K562 (cell line): ENCODE measurements at regions not wholly inside any gene's neighbourhood (a gene's known extent, or its start where the extent isn't known, plus 50 kb on each side); places are given as distances from the start of the nearest gene placed in this dataset.
"Not testable (repeated sequence)": the region's sequence is repeated elsewhere in the genome, so short reads cannot be mapped to it uniquely, and the experiment has no call there.

Source experiments
- ATAC-seq: fragments of 200-7000 bp; cut with Tn5 transposase; 3 replicates; pipeline ENCODE4 v1.9.1; 2020; ENCODE audit warnings: moderate library complexity
- BruUV-seq: library from RNA; stranded (reverse); fragments of 400-500 nt; replicated peaks from 2 replicates; lab custom pipeline; 2021; lab: Mats Ljungman, UMichigan
- CTCF ChIA-PET: fragments of 300-600 bp; formaldehyde crosslinking; extraction: SDS; loops from one replicate; lab custom pipeline; 2021; ENCODE audit warnings: low intra/inter-chr PET ratio; lab: Yijun Ruan, JAX
- POLR2A ChIA-PET: fragments of 300-600, 350-650 bp; sonication (Branson Sonifier 250); formaldehyde crosslinking; extraction: SDS; loops from one replicate; lab custom pipeline; 2021; ENCODE audit warnings: antibody characterized with exemption, inconsistent platforms; lab: Yijun Ruan, JAX
- DNase-seq, 4 experiments: peaks; one replicate each; pipeline versions ENCODE4 v3.0.0 to v3.0.0-alpha.2; 2011 to 2018; ENCODE audit warnings: low spot score in 3 of 4, mixed read lengths in 3 of 4; ENCODE audit errors: extremely low read depth in 1 of 4
- FAIRE-seq: peaks from 2 replicates; lab custom pipeline; 2011; peaks lifted over from hg19 to GRCh38; lab: Jason Lieb, UNC
- H2AFZ ChIP-seq: 2 replicates; pipeline ENCODE4 v1.6.0; 2011; ENCODE audit warnings: low read depth, low read length, control low read depth, inconsistent platforms
- H3K27ac ChIP-seq: fragments of 200-600 bp; 3 replicates; pipeline ENCODE4 v1.8.0; 2011; ENCODE audit warnings: low read depth, mild to moderate bottlenecking, control low read depth, inconsistent platforms, low read length, moderate library complexity, mixed read lengths; ENCODE audit errors: extremely low read depth
- H3K27me3 ChIP-seq, 2 experiments: fragments of 300-600 bp in 1 of 2; 2 replicates in 1 of 2; 3 replicates in 1 of 2; pipeline versions ENCODE4 v1.6.0 to v1.8.0; 2011; ENCODE audit warnings: inconsistent platforms in 2 of 2, low read length in 2 of 2, mild to moderate bottlenecking in 1 of 2, mixed read lengths in 1 of 2, moderate library complexity in 1 of 2; ENCODE audit not compliant: control insufficient read depth in 2 of 2, insufficient read depth in 2 of 2
- H3K36me3 ChIP-seq: fragments of 300-600 bp; 3 replicates; pipeline ENCODE4 v1.8.0; 2011; ENCODE audit warnings: mild to moderate bottlenecking, low read length, inconsistent platforms; ENCODE audit not compliant: control insufficient read depth, insufficient read depth
- H3K4me1 ChIP-seq, 2 experiments: fragments of 200-600 bp in 1 of 2; replicated peaks in 1 of 2; 2 replicates in 1 of 2; 3 replicates in 1 of 2; pipeline versions ENCODE4 v1.5.1 to v1.8.0; 2011; ENCODE audit warnings: inconsistent platforms in 2 of 2, low read length in 2 of 2, mild to moderate bottlenecking in 1 of 2, mixed read lengths in 1 of 2, moderate library complexity in 1 of 2; ENCODE audit not compliant: control insufficient read depth in 2 of 2, insufficient read depth in 2 of 2
- H3K4me2 ChIP-seq: 2 replicates; pipeline ENCODE4 v1.6.1; 2011; ENCODE audit warnings: low read length, control low read depth, inconsistent platforms, mixed read lengths; ENCODE audit not compliant: insufficient read depth
- H3K4me3 ChIP-seq: fragments of 200-600 bp; sonication (generic), shearing (Covaris generic); 2 replicates; pipeline ENCODE4 v1.5.1; 2016; ENCODE audit warnings: control low read depth, inconsistent platforms
- H3K79me2 ChIP-seq: fragments of 200-600 bp; 3 replicates; pipeline ENCODE4 v1.8.0; 2011; ENCODE audit warnings: low read length, inconsistent platforms; ENCODE audit not compliant: control insufficient read depth, insufficient read depth
- H3K9ac ChIP-seq, 2 experiments: 2 replicates each; pipeline versions ENCODE4 v1.6.0 to v1.6.1; 2011; ENCODE audit warnings: low read depth in 2 of 2, low read length in 2 of 2, control low read depth in 1 of 2, inconsistent platforms in 1 of 2, mild to moderate bottlenecking in 1 of 2, mixed read lengths in 1 of 2; ENCODE audit not compliant: insufficient read depth in 1 of 2
- H3K9me1 ChIP-seq: one replicate; pipeline ENCODE4 v1.6.0; 2011; ENCODE audit warnings: inconsistent platforms, mild to moderate bottlenecking, low read length, moderate library complexity; ENCODE audit not compliant: control insufficient read depth, insufficient read depth
- H3K9me3 ChIP-seq: replicated peaks from 2 replicates; pipeline ENCODE4 v1.5.1; 2011; ENCODE audit warnings: low read depth, low read length, inconsistent platforms; ENCODE audit not compliant: control insufficient read depth, insufficient read depth
- H4K20me1 ChIP-seq: replicated peaks from 2 replicates; pipeline ENCODE4 v1.6.1; 2011; ENCODE audit warnings: low read length, inconsistent platforms, mixed read lengths; ENCODE audit not compliant: control insufficient read depth, insufficient read depth
- WGBS: fragments of 100-300 bp; shearing (Covaris generic); methylation state at CpG from one replicate; pipeline ENCODE4 v1.1.6; 2016; ENCODE audit warnings: low coverage, mixed read lengths; ENCODE audit not compliant: insufficient coverage; ENCODE audit errors: missing lambda C conversion rate; 5-methylcytosine and 5-hydroxymethylcytosine counted together
- in situ Hi-C: fragments of 300-500 bp; cut with MboI; formaldehyde crosslinking; loops from 4 replicates; pipeline ENCODE4 v1.15.0; 2018; ENCODE audit warnings: inconsistent platforms, mixed read lengths
- intact Hi-C: fragments of 100-400 bp; cut with micrococcal nuclease; formaldehyde crosslinking; loops from 2 replicates; pipeline ENCODE4 v1.14.2; 2022
- TF ChIP-seq, protein P1 (sequence below): fragments of 450-650 bp; conservative IDR thresholded peaks from 2 replicates; pipeline ENCODE4 v1.6.1; 2016; ENCODE audit warnings: missing genetic modification characterization, low read depth, mild to moderate bottlenecking, control low read depth, missing compliant biosample characterization

- H3K36me3 ChIP-seq, POLR2A ChIA-PET, CTCF ChIA-PET, ATAC-seq, H3K9me3 ChIP-seq, H2AFZ ChIP-seq, H4K20me1 ChIP-seq, H3K79me2 ChIP-seq, DNase-seq, H3K9ac ChIP-seq, H3K27ac ChIP-seq, H3K4me2 ChIP-seq, FAIRE-seq, BruUV-seq, H3K9me1 ChIP-seq, H3K4me1 ChIP-seq, H3K4me3 ChIP-seq, in situ Hi-C loops, H3K27me3 ChIP-seq: not testable (repeated sequence)
- intact Hi-C loops = loop anchor here (10.0 kb wide), 1 partner anchor 83 kb away; no protein-coding TSS in a partner anchor
- WGBS = 4% methylated on average over 2 of the region's 2 CpGs
These were observed 363.0 kb downstream of the SRGAP2C start for GRCh38 chr1:121547726-121548125.

- CTCF ChIA-PET, BruUV-seq: not testable (repeated sequence)
These were observed 366.0 kb downstream of the SRGAP2C start for GRCh38 chr1:121550817-121551216.

DNA sequence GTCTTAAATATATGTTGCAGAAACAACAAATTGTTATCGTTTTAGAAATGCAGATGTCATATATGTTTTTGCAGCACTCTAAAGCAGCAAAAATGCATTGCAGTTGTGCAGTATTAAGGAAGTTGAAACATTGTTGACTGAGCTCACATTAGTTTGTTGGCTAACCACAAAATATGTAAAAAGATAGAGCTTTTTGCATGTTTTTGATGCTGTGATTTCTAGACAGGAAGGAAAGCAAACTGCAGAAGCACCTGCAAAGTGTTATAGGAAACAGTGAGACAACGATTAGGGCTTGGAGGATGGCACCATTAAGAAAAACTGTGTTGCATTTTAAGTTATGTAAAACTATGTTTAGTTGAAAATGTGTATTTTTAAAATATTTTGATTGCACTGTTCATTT is 366.7 kb downstream of the SRGAP2C start:
- BruUV-seq, CTCF ChIA-PET, FAIRE-seq: not testable (repeated sequence)

More at GRCh38 chr1:121550817-121551216, 366.0 kb downstream of the SRGAP2C start:
- 0% methylated on average over 3 of the region's 3 CpGs for WGBS
- H3K4me1 ChIP-seq, H3K27ac ChIP-seq, H3K36me3 ChIP-seq, H2AFZ ChIP-seq, H3K9ac ChIP-seq, H3K27me3 ChIP-seq, H4K20me1 ChIP-seq, FAIRE-seq, H3K4me3 ChIP-seq, H3K79me2 ChIP-seq, in situ Hi-C loops, H3K9me1 ChIP-seq, H3K4me2 ChIP-seq, ATAC-seq, POLR2A ChIA-PET, H3K9me3 ChIP-seq, intact Hi-C loops, DNase-seq: not testable (repeated sequence)
- TF ChIP-seq, protein P1, sequence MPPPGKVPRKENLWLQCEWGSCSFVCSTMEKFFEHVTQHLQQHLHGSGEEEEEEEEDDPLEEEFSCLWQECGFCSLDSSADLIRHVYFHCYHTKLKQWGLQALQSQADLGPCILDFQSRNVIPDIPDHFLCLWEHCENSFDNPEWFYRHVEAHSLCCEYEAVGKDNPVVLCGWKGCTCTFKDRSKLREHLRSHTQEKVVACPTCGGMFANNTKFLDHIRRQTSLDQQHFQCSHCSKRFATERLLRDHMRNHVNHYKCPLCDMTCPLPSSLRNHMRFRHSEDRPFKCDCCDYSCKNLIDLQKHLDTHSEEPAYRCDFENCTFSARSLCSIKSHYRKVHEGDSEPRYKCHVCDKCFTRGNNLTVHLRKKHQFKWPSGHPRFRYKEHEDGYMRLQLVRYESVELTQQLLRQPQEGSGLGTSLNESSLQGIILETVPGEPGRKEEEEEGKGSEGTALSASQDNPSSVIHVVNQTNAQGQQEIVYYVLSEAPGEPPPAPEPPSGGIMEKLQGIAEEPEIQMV (tag) = 0 out of 2 replicates have a peak, but pooled peaks have one; percentile 55

More for the DNA sequence above, 366.7 kb downstream of the SRGAP2C start:
- H3K79me2 ChIP-seq, POLR2A ChIA-PET, H3K9me3 ChIP-seq, H3K4me2 ChIP-seq, H4K20me1 ChIP-seq, H3K36me3 ChIP-seq, H3K27me3 ChIP-seq, H3K4me1 ChIP-seq, intact Hi-C loops, H3K4me3 ChIP-seq, H3K9me1 ChIP-seq, H2AFZ ChIP-seq, ATAC-seq, in situ Hi-C loops, H3K9ac ChIP-seq, DNase-seq, H3K27ac ChIP-seq: not testable (repeated sequence)
- 0% methylated on average over 2 of the region's 2 CpGs for WGBS
